IPS-18a (cell line): ENCODE measurements at regions not wholly inside any gene's neighbourhood (a gene's known extent, or its start where the extent isn't known, plus 50 kb on each side); places are given as distances from the start of the nearest gene placed in this dataset.
"Not testable (repeated sequence)": the region's sequence is repeated elsewhere in the genome, so short reads cannot be mapped to it uniquely, and the experiment has no call there.

Experiments used
- H3K27ac ChIP-seq: one replicate; pipeline ENCODE4 v1.5.1; 2013; ENCODE audit warnings: low read length
- H3K27me3 ChIP-seq: one replicate; pipeline ENCODE4 v1.6.1; 2013; ENCODE audit warnings: mild to moderate bottlenecking, low read length; ENCODE audit not compliant: control insufficient read depth, insufficient read depth
- H3K36me3 ChIP-seq: one replicate; pipeline ENCODE4 v1.6.1; 2013; ENCODE audit warnings: low read depth, low read length; ENCODE audit not compliant: control insufficient read depth
- H3K4me1 ChIP-seq: one replicate; pipeline ENCODE4 v1.6.1; 2013; ENCODE audit warnings: low read depth, low read length; ENCODE audit not compliant: control insufficient read depth
- H3K4me3 ChIP-seq: one replicate; pipeline ENCODE4 v1.5.1; 2013; ENCODE audit warnings: low read length
- H3K9ac ChIP-seq: one replicate; pipeline ENCODE4 v1.6.1; 2013; ENCODE audit warnings: mild to moderate bottlenecking, low read length, moderate library complexity
- H3K9me3 ChIP-seq: one replicate; pipeline ENCODE4 v1.6.1; 2013; ENCODE audit warnings: low read depth, low read length; ENCODE audit not compliant: control insufficient read depth

DNA sequence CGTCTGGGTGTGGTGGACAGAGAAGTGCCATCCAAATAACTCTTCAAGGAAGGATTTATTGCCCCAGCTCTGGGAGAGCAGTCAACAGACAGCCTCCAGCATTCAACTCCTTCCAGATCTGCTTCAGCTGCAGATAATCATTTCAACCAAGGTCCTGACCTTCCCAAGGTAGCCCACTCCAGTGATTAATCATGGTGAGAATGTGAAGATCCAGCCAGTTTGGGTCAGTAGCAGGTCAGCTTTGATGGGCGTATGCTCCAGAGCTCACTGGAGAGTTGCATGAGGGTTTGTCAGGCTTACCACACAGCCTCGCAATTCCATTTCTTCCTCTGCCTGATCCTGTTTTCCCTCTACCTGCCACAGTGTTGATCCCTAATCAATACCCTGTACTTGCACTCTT lies 214.5 kb upstream of the ZRANB2 start:
- no peaks in the 10 kb centered on the region for H3K36me3 ChIP-seq
- H3K4me1 ChIP-seq = no peaks in the 10 kb centered on the region
- no peak overlapping the region for H3K9ac ChIP-seq
- no peak overlapping the region for H3K4me3 ChIP-seq
- no peaks in the 10 kb centered on the region for H3K9me3 ChIP-seq
- H3K27ac ChIP-seq = no peak overlapping the region
- no peaks in the 10 kb centered on the region for H3K27me3 ChIP-seq

DNA sequence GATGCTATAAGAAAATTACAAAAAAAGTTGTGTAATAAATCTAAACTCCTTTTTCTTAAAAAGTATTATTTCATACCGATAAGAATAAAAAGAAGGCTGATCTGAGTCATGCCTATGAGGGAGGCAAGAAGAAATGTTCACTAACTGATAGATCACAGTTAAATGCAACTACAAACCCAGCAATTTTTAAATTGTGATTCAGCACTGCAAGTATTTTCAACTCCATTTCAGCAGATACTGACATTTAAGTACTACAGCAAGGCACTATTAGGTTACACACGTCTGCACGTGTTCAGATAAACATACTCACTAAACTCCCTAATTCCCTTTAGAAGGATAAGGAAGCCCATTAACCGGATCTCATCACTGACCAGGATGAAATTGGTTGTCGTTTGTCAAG lies 213.3 kb upstream of the ZRANB2 start:
- no peaks in the 10 kb centered on the region for H3K27me3 ChIP-seq
- no peak overlapping the region for H3K9ac ChIP-seq
- H3K4me3 ChIP-seq = no peak overlapping the region
- H3K27ac ChIP-seq = no peak overlapping the region
- H3K4me1 ChIP-seq = no peaks in the 10 kb centered on the region
- no peaks in the 10 kb centered on the region for H3K36me3 ChIP-seq
- H3K9me3 ChIP-seq = no peaks in the 10 kb centered on the region

DNA sequence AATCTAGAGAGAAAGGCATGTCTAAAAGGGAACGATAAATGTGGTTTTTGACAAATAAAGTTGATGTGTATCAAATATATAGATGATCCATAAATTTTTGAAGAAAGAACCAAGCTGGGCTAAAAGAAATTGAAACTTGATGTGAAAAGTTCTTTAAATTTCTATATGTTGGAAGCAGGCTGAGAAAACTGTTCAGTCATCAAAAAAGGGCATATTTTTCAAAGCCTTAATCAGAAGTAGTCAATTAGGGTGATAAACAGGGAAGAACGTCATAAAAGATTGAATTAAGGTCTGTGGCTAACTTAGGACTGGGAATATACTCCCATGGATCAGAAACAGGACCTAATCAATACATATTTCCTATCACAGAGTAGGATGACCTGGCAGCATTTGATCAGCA lies 211.4 kb upstream of the ZRANB2 start:
- Histone ChIP-seq H3K4me1 (no peaks in the 10 kb centered on the region), H3K36me3 (no peaks in the 10 kb centered on the region), H3K27me3 (no peaks in the 10 kb centered on the region), H3K9me3 (no peaks in the 10 kb centered on the region), H3K27ac (no peak overlapping the region), H3K4me3 (no peak overlapping the region), H3K9ac (no peak overlapping the region)

DNA sequence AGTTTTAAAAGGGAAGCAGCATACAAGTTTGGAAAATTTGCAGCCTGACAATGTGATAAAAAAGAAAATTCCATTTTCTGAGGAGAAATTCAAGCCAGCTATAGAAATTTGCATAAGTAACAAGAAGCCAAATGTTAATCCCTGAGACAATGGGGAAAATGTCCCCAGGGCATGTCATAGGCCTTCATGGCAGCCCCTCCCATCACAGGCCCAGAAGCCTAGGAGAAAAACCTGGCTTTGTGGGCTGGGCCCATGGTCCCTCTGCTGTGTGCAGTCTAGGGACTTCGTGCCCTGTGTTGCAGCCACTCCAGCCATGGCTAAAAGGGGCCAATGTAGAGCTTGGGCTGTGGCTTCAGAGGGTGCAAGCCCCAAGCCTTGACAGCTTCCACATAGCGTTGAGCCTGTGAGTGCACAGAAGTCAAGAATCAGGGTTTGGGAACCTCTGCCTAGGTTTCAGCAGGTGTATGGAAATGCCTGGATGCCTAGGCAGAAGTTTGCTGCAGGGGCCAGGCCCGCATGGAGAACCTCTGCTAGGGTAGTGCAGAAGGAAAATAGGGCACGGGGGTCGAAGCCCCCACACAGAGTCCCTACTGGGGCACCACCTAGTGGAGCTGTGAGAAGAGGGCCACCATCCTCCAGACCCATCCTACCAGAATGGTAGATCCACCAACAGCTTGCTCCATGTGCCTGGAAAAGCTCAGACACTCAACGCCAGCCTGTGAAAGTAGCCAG lies 209.8 kb upstream of the ZRANB2 start:
- not testable (repeated sequence) for H3K27ac ChIP-seq, H3K9ac ChIP-seq, H3K36me3 ChIP-seq, H3K9me3 ChIP-seq, H3K27me3 ChIP-seq, H3K4me1 ChIP-seq, H3K4me3 ChIP-seq

DNA sequence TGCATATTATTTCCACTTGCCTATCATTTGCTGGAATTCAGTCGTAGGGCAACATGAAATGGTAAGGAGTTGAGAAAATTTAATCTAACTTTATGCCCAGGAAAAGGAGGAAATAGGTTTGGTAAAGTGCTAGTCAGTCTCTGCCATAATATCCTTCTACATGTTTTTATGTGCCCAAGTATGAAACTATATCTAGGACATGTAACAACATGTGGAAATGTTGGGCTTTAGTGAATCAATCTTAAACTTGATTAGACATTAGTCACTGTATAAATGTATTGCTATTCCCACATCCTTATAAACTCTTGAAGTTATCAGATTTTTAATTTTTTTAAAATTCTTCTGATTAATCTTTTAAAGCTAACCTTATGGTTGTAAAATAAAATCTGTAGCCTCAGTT lies 204.7 kb upstream of the ZRANB2 start:
- Histone ChIP-seq H3K27ac (no peak overlapping the region), H3K4me3 (no peak overlapping the region), H3K4me1 (no peaks in the 10 kb centered on the region), H3K27me3 (no peaks in the 10 kb centered on the region), H3K9me3 (no peaks in the 10 kb centered on the region), H3K9ac (no peak overlapping the region), H3K36me3 (no peaks in the 10 kb centered on the region)

DNA sequence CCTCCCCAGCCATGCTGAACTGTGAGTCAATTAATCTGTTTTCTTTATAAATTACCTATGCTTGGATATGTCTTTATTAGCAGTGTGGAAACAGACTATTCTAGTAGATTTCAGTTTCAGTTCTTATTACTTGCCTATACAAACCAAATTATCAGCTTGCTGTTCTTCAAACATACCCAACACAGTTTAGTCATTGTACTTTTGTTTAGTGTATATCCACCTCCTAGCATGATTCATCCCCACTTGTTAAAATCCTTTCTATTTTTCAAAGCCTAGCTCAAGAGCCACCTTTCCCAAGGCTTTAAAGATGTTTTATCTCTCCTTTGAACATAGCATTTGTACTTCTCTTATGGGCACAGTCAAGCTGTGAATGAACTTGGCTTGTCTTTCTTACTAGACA lies 195.6 kb upstream of the ZRANB2 start:
- Histone ChIP-seq H3K27ac (no peak overlapping the region), H3K27me3 (no peaks in the 10 kb centered on the region), H3K36me3 (no peaks in the 10 kb centered on the region), H3K9ac (no peak overlapping the region), H3K4me3 (no peak overlapping the region), H3K9me3 (no peaks in the 10 kb centered on the region), H3K4me1 (no peaks in the 10 kb centered on the region)

DNA sequence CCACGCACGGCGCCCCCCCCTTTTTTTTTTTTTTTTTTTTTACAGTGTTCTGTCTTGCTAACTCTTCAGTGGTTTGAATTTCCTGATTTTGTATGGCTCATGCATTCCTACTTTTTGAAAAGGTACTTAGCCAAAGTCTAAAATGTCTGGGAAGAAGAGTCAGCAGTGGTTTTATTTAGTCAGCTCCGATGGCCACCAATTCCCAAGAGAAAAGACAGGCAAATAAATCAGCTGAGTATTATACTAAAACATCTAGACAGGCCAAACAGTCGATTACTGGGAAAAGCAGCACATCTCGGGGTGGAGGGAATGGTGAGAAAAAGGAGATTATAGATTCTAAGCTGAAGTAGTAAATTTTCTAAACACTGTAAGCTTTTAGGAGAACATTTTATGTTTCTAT lies 192.5 kb upstream of the ZRANB2 start:
- peaks cover 6% of the 10 kb centered on the region for H3K4me1 ChIP-seq
- H3K4me3 ChIP-seq = no peak overlapping the region
- no peaks in the 10 kb centered on the region for H3K27me3 ChIP-seq
- no peaks in the 10 kb centered on the region for H3K9me3 ChIP-seq
- H3K27ac ChIP-seq = no peak overlapping the region
- H3K36me3 ChIP-seq = no peaks in the 10 kb centered on the region
- no peak overlapping the region for H3K9ac ChIP-seq

DNA sequence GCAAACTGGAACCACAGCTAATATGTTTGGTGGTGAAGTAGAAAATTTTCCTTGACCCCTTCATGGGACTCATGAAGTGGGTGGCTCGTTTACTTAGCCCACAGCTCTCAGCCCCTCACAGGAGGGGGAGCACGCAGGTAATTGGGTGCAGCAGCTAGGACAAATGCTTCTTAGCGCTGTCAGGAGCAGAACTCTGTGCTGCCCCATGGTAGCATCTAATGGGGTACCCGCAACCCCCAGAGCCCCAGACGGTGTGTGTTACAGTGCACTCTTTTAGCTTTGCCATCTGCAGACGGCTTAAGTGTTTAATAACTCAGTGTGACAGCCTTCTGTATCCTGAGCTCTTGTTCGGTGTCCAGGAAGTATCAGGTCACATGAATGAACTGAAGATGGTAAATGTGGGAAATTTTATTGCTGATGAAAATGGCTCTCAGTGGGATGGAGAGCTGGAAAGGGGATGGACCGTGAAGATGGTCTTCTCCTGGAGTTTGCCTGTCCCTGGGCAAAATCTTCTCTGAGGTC lies 189.6 kb upstream of the ZRANB2 start:
- Histone ChIP-seq H3K27me3 (no peaks in the 10 kb centered on the region), H3K9ac (no peak overlapping the region), H3K4me3 (no peak overlapping the region), H3K4me1 (peaks cover 6% of the 10 kb centered on the region), H3K36me3 (no peaks in the 10 kb centered on the region), H3K9me3 (no peaks in the 10 kb centered on the region), H3K27ac (no peak overlapping the region)

DNA sequence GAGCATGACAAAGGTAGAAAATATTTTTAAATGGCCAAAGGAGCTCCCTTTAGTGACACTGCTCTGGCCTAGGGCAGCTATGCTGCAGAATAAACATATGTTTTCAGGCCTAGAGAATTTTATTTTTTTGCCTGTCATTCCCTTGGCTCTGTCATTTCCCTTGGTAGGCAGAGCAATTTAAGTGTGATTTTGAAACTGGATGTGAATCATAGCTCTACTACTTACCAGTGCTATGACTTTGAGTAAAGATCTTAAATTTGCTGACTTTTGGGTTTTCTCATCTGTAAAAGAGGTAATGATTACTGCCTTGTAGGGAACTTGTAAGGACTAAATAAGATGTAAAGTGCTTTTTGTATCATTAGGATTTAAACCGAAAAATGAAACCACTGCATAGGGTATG lies 189.0 kb upstream of the ZRANB2 start:
- H3K4me3 ChIP-seq = no peak overlapping the region
- H3K36me3 ChIP-seq = no peaks in the 10 kb centered on the region
- H3K4me1 ChIP-seq = peaks cover 6% of the 10 kb centered on the region
- H3K9me3 ChIP-seq = no peaks in the 10 kb centered on the region
- H3K9ac ChIP-seq = no peak overlapping the region
- H3K27me3 ChIP-seq = no peaks in the 10 kb centered on the region
- H3K27ac ChIP-seq = no peak overlapping the region

DNA sequence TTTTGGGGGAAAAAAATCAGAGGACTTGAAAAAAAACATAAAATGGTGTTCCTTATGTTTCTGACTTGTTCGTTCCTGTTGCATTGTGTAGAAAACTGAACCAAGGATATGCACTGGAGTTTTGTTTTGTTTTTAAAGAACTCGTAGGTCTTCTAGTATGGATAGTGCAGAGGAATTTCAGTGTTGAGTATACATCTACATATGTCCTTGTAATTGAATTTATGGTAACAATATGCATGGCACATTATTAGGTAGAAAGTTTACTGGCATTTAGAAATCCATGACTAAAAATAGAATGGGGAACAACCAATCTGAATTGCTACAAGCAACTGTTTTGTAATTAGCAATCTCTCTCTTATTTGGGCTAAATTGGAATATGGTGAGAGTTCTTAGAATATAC lies 188.3 kb upstream of the ZRANB2 start:
- H3K9ac ChIP-seq = no peak overlapping the region
- H3K9me3 ChIP-seq = no peaks in the 10 kb centered on the region
- no peak overlapping the region for H3K4me3 ChIP-seq
- H3K4me1 ChIP-seq = peaks cover 6% of the 10 kb centered on the region
- no peak overlapping the region for H3K27ac ChIP-seq
- no peaks in the 10 kb centered on the region for H3K27me3 ChIP-seq
- H3K36me3 ChIP-seq = no peaks in the 10 kb centered on the region

DNA sequence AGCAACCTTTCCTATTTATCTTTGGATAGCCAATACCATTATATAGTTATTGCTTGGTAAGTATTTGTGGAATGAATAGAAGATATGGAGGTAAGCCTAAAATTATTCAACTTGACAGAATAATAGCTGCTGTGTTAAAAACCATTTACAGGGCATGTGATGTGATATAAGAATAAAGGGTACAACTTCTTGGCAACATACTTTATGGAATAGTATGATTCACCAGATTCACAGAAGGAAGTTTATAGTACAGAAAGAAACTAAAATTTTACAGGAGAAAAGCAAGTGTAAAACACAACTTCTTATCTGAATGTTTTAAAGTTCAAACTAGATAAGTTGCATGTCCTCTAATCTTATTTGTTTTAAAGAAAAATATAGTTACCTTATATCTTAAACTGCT lies 186.4 kb upstream of the ZRANB2 start:
- H3K4me1 ChIP-seq = peaks cover 6% of the 10 kb centered on the region
- no peaks in the 10 kb centered on the region for H3K36me3 ChIP-seq
- H3K9ac ChIP-seq = no peak overlapping the region
- H3K27me3 ChIP-seq = no peaks in the 10 kb centered on the region
- H3K9me3 ChIP-seq = no peaks in the 10 kb centered on the region
- H3K4me3 ChIP-seq = no peak overlapping the region
- H3K27ac ChIP-seq = no peak overlapping the region

DNA sequence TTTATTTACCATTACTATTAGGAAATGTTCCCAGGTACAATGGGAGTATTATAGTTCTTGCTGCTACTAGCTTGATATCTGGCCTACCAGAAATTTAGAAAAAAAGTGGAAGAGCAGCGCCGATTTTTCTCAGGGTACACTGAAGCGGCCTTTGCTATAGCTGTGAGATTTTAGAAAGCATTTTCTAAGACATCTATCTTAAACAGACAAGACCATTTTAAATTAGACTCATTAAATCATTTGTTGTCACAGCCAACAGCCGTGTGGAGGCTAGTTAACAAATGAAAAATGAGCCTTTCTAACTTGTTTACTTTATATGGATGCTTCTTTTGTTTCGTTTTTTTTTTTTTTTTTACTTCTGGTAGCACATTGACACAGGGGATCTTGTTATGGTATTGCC lies 183.2 kb upstream of the ZRANB2 start:
- H3K9me3 ChIP-seq = no peaks in the 10 kb centered on the region
- no peak overlapping the region for H3K4me3 ChIP-seq
- no peaks in the 10 kb centered on the region for H3K27me3 ChIP-seq
- H3K9ac ChIP-seq = no peak overlapping the region
- peaks cover 5% of the 10 kb centered on the region for H3K4me1 ChIP-seq
- H3K27ac ChIP-seq = no peak overlapping the region
- H3K36me3 ChIP-seq = no peaks in the 10 kb centered on the region
